Mesendoderm (in vitro differentiated cells): ENCODE measurements at regions not wholly inside any gene's neighbourhood (a gene's known extent, or its start where the extent isn't known, plus 50 kb on each side); places are given as distances from the start of the nearest gene placed in this dataset.
"Not testable (repeated sequence)": the region's sequence is repeated elsewhere in the genome, so short reads cannot be mapped to it uniquely, and the experiment has no call there.

Experiments used
- DNase-seq: peaks from one replicate; pipeline ENCODE4 v3.0.0; 2013
- H2AK5ac ChIP-seq: 2 replicates; pipeline ENCODE4 v1.6.1; 2013; ENCODE audit warnings: low read length, inconsistent platforms
- H2BK120ac ChIP-seq: 2 replicates; pipeline ENCODE4 v1.6.1; 2013; ENCODE audit warnings: low read depth, mild to moderate bottlenecking, low read length, moderate library complexity, mixed read lengths
- H2BK15ac ChIP-seq: replicated peaks from 2 replicates; pipeline ENCODE4 v1.6.1; 2013; ENCODE audit warnings: low read depth, mild to moderate bottlenecking, moderate library complexity
- H2BK5ac ChIP-seq: 2 replicates; pipeline ENCODE4 v1.6.1; 2013; ENCODE audit warnings: low read length, inconsistent platforms
- H3K18ac ChIP-seq: 2 replicates; pipeline ENCODE4 v1.6.1; 2013; ENCODE audit warnings: mild to moderate bottlenecking, low read length, mixed read lengths
- H3K23ac ChIP-seq: one replicate; pipeline ENCODE4 v1.6.1; 2013; ENCODE audit warnings: low read length
- H3K27ac ChIP-seq: 2 replicates; pipeline ENCODE4 v1.5.1; 2013; ENCODE audit warnings: low read depth, mild to moderate bottlenecking, inconsistent platforms, low read length, moderate library complexity
- H3K27me3 ChIP-seq: 2 replicates; pipeline ENCODE4 v1.6.1; 2013; ENCODE audit warnings: low read length, control low read depth, mild to moderate bottlenecking, inconsistent platforms; ENCODE audit not compliant: insufficient read depth, poor library complexity
- H3K36me3 ChIP-seq: 2 replicates; pipeline ENCODE4 v1.6.1; 2013; ENCODE audit warnings: low read length, inconsistent platforms; ENCODE audit not compliant: control insufficient read depth, insufficient read depth
- H3K4ac ChIP-seq: one replicate; pipeline ENCODE4 v1.6.1; 2013; ENCODE audit warnings: low read depth, mild to moderate bottlenecking, low read length, moderate library complexity
- H3K4me1 ChIP-seq: 2 replicates; pipeline ENCODE4 v1.6.1; 2013; ENCODE audit warnings: low read depth, low read length, inconsistent platforms; ENCODE audit not compliant: control insufficient read depth
- H3K4me2 ChIP-seq: 2 replicates; pipeline ENCODE4 v1.6.1; 2013; ENCODE audit warnings: low read length
- H3K4me3 ChIP-seq: 2 replicates; pipeline ENCODE4 v1.5.1; 2013; ENCODE audit warnings: mild to moderate bottlenecking, low read length
- H3K56ac ChIP-seq: one replicate; pipeline ENCODE4 v1.6.1; 2013; ENCODE audit warnings: low read length
- H3K79me1 ChIP-seq: 2 replicates; pipeline ENCODE4 v1.6.1; 2013; ENCODE audit warnings: low read length, inconsistent platforms
- H3K79me2 ChIP-seq: 2 replicates; pipeline ENCODE4 v1.6.1; 2013; ENCODE audit warnings: mild to moderate bottlenecking, low read length; ENCODE audit not compliant: control insufficient read depth, insufficient read depth
- H3K9ac ChIP-seq: 2 replicates; pipeline ENCODE4 v1.6.1; 2013; ENCODE audit warnings: low read length, inconsistent platforms
- H4K5ac ChIP-seq: one replicate; pipeline ENCODE4 v1.6.1; 2013; ENCODE audit warnings: low read length
- H4K8ac ChIP-seq: one replicate; pipeline ENCODE4 v1.6.1; 2013; ENCODE audit warnings: low read depth, mild to moderate bottlenecking, control low read depth, low read length, moderate library complexity
- WGBS: extraction: QIAGEN DNeasy Blood & Tissue Kit; methylation state at CpG from one replicate; pipeline ENCODE4 v1.1.7; 2013; ENCODE audit warnings: low lambda C conversion rate, missing lambda C conversion rate; ENCODE audit not compliant: insufficient coverage; ENCODE audit errors: extremely low coverage; 5-methylcytosine and 5-hydroxymethylcytosine counted together

- Histone ChIP-seq H2AK5ac (no peak overlapping the region), H3K4me2 (no peak overlapping the region)
Observed at GRCh38 chr2:163132850-163133249, 294.3 kb upstream of the KCNH7 start.

GRCh38 chr2:163132207-163132606 lies 293.6 kb upstream of the KCNH7 start:
- H4K5ac ChIP-seq, H4K8ac ChIP-seq, H3K36me3 ChIP-seq, H3K56ac ChIP-seq, H3K4me1 ChIP-seq, H3K79me2 ChIP-seq, H3K4me2 ChIP-seq, H3K27me3 ChIP-seq, H2BK120ac ChIP-seq, H2BK5ac ChIP-seq, H3K27ac ChIP-seq, H2AK5ac ChIP-seq, H3K9ac ChIP-seq, H3K23ac ChIP-seq, H3K18ac ChIP-seq, H3K4me3 ChIP-seq, H3K79me1 ChIP-seq, H2BK15ac ChIP-seq, DNase-seq, H3K4ac ChIP-seq: not testable (repeated sequence)
- WGBS, result no CpG with 5 or more reads among the region's 2 CpGs

More at GRCh38 chr2:163132850-163133249, 294.3 kb upstream of the KCNH7 start:
- Histone ChIP-seq H2BK15ac (no peak overlapping the region), H3K36me3 (no peaks in the 10 kb centered on the region), H2BK120ac (no peak overlapping the region), H3K56ac (no peak overlapping the region), H3K79me2 (no peaks in the 10 kb centered on the region), H4K5ac (no peak overlapping the region), H3K9ac (no peak overlapping the region), H3K18ac (no peak overlapping the region), H3K23ac (no peak overlapping the region), H3K27me3 (no peaks in the 10 kb centered on the region), H3K27ac (no peak overlapping the region), H2BK5ac (no peak overlapping the region), H3K4me3 (no peak overlapping the region), H4K8ac (no peak overlapping the region), H3K4ac (no peak overlapping the region), H3K79me1 (no peaks in the 10 kb centered on the region), H3K4me1 (no peaks in the 10 kb centered on the region)
- WGBS, result no CpG with 5 or more reads among the region's 3 CpGs
- DNase-seq, result no peak

- Histone ChIP-seq H4K8ac (no peak overlapping the region), H3K27me3 (no peaks in the 10 kb centered on the region), H3K4me3 (no peak overlapping the region), H3K23ac (no peak overlapping the region), H3K79me1 (no peaks in the 10 kb centered on the region), H2BK15ac (no peak overlapping the region), H4K5ac (no peak overlapping the region), H3K9ac (no peak overlapping the region), H3K36me3 (no peaks in the 10 kb centered on the region), H2BK5ac (no peak overlapping the region), H3K4me2 (no peak overlapping the region), H3K4me1 (no peaks in the 10 kb centered on the region), H2AK5ac (no peak overlapping the region), H3K18ac (no peak overlapping the region), H3K79me2 (no peaks in the 10 kb centered on the region), H2BK120ac (no peak overlapping the region), H3K27ac (no peak overlapping the region), H3K4ac (no peak overlapping the region), H3K56ac (no peak overlapping the region)
- DNase-seq, result no peak
- WGBS, result no CpG with 5 or more reads among the region's 1 CpG
Observed at GRCh38 chr2:163123526-163123925, 285.0 kb upstream of the KCNH7 start.

- no peak overlapping the region for H2AK5ac ChIP-seq
- no peak overlapping the region for H3K4ac ChIP-seq
- H3K36me3 ChIP-seq, result no peaks in the 10 kb centered on the region
- H3K27me3 ChIP-seq, result no peaks in the 10 kb centered on the region
- H3K56ac ChIP-seq, result no peak overlapping the region
- no peak overlapping the region for H3K27ac ChIP-seq
- DNase-seq, result no peak
- H2BK5ac ChIP-seq, result no peak overlapping the region
- no peak overlapping the region for H4K5ac ChIP-seq
- H3K4me3 ChIP-seq, result no peak overlapping the region
- H3K4me1 ChIP-seq, result no peaks in the 10 kb centered on the region
- no peaks in the 10 kb centered on the region for H3K79me2 ChIP-seq
- H3K18ac ChIP-seq, result no peak overlapping the region
- no peak overlapping the region for H3K9ac ChIP-seq
- H4K8ac ChIP-seq, result no peak overlapping the region
- no peak overlapping the region for H3K23ac ChIP-seq
- no peak overlapping the region for H3K4me2 ChIP-seq
- H3K79me1 ChIP-seq, result no peaks in the 10 kb centered on the region
- H2BK120ac ChIP-seq, result no peak overlapping the region
- no peak overlapping the region for H2BK15ac ChIP-seq
Observed at GRCh38 chr2:163122257-163122656, 283.7 kb upstream of the KCNH7 start.

GRCh38 chr2:163121483-163121882 lies 282.9 kb upstream of the KCNH7 start:
- no peaks in the 10 kb centered on the region for H3K36me3 ChIP-seq
- WGBS, result no CpG with 5 or more reads among the region's 5 CpGs

GRCh38 chr2:163119966-163120365 lies 281.4 kb upstream of the KCNH7 start:
- Histone ChIP-seq H3K36me3 (no peaks in the 10 kb centered on the region), H3K23ac (no peak overlapping the region), H3K27ac (no peak overlapping the region), H3K18ac (no peak overlapping the region), H3K9ac (no peak overlapping the region), H4K8ac (no peak overlapping the region), H3K27me3 (no peaks in the 10 kb centered on the region), H2BK120ac (no peak overlapping the region), H3K4ac (no peak overlapping the region), H3K4me2 (no peak overlapping the region), H3K56ac (no peak overlapping the region), H3K4me1 (no peaks in the 10 kb centered on the region), H4K5ac (no peak overlapping the region), H3K4me3 (no peak overlapping the region), H3K79me2 (no peaks in the 10 kb centered on the region), H2AK5ac (no peak overlapping the region), H2BK15ac (no peak overlapping the region), H3K79me1 (no peaks in the 10 kb centered on the region), H2BK5ac (no peak overlapping the region)
- WGBS, result no CpG with 5 or more reads among the region's 7 CpGs
- DNase-seq, result peak; percentile 60

More at GRCh38 chr2:163121483-163121882, 282.9 kb upstream of the KCNH7 start:
- Histone ChIP-seq H3K23ac (no peak overlapping the region), H3K27me3 (no peaks in the 10 kb centered on the region), H3K9ac (no peak overlapping the region), H2BK120ac (no peak overlapping the region), H3K56ac (peak overlapping the region; percentile 8), H3K79me2 (no peaks in the 10 kb centered on the region), H3K4me2 (no peak overlapping the region), H2BK5ac (no peak overlapping the region), H3K27ac (no peak overlapping the region), H3K79me1 (no peaks in the 10 kb centered on the region), H4K5ac (no peak overlapping the region), H4K8ac (no peak overlapping the region), H2BK15ac (no peak overlapping the region), H3K4ac (peak overlapping the region; percentile 70), H3K18ac (no peak overlapping the region), H3K4me1 (no peaks in the 10 kb centered on the region), H3K4me3 (no peak overlapping the region), H2AK5ac (no peak overlapping the region)
- no peak for DNase-seq
